Peyer's patch (tissue), 4 donors: ENCODE measurements at regions not wholly inside any gene's neighbourhood (a gene's known extent, or its start where the extent isn't known, plus 50 kb on each side); places are given as distances from the start of the nearest gene placed in this dataset.

ENCODE experiments used
- CTCF ChIP-seq, 6 experiments: fragments of 450-650 bp in 4 of 6; fragments of 200-600 bp in 2 of 6; sonication (generic) in 1 of 6; IDR thresholded peaks; one replicate each; pipeline ENCODE4 v1.5.1; 2017 to 2019; ENCODE audit warnings: antibody characterized with exemption in 6 of 6, mild to moderate bottlenecking in 3 of 6, moderate library complexity in 1 of 6
- POLR2A ChIP-seq, 2 donors: fragments of 450-650 bp; IDR thresholded peaks; one replicate each; pipeline ENCODE4 v1.5.1; 2017; ENCODE audit warnings: antibody characterized with exemption in 2 of 2, mild to moderate bottlenecking in 2 of 2, moderate library complexity in 2 of 2

GRCh38 chr2:8312221-8312620 is 369.6 kb upstream of the ID2 start:
- no peak for TF ChIP-seq POLR2A (IDR thresholded peaks at IDR 0.05)
- no peak for TF ChIP-seq CTCF (IDR thresholded peaks at IDR 0.05)
